AG09319 (cell line): ENCODE measurements at regions not wholly inside any gene's neighbourhood (a gene's known extent, or its start where the extent isn't known, plus 50 kb on each side); places are given as distances from the start of the nearest gene placed in this dataset.

ENCODE experiments used
- DNase-seq: peaks from one replicate; pipeline ENCODE4 v3.0.0-alpha.2; 2010; ENCODE audit warnings: low read depth; ENCODE audit errors: extremely low read depth
- TF ChIP-seq, protein P1 (sequence below): IDR thresholded peaks from 2 replicates; pipeline ENCODE4 v1.5.1; 2011; ENCODE audit warnings: low read depth, mild to moderate bottlenecking, inconsistent platforms, low read length, moderate library complexity

GRCh38 chr13:92976657-92977056 is 249.9 kb upstream of the GPC6 start:
- DNase-seq, result no peak
- TF ChIP-seq, protein P1, sequence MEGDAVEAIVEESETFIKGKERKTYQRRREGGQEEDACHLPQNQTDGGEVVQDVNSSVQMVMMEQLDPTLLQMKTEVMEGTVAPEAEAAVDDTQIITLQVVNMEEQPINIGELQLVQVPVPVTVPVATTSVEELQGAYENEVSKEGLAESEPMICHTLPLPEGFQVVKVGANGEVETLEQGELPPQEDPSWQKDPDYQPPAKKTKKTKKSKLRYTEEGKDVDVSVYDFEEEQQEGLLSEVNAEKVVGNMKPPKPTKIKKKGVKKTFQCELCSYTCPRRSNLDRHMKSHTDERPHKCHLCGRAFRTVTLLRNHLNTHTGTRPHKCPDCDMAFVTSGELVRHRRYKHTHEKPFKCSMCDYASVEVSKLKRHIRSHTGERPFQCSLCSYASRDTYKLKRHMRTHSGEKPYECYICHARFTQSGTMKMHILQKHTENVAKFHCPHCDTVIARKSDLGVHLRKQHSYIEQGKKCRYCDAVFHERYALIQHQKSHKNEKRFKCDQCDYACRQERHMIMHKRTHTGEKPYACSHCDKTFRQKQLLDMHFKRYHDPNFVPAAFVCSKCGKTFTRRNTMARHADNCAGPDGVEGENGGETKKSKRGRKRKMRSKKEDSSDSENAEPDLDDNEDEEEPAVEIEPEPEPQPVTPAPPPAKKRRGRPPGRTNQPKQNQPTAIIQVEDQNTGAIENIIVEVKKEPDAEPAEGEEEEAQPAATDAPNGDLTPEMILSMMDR, result no peak

GRCh38 chr13:92984151-92984550 is 242.5 kb upstream of the GPC6 start:
- TF ChIP-seq, protein P1, result no peak
- no peak for DNase-seq

DNA sequence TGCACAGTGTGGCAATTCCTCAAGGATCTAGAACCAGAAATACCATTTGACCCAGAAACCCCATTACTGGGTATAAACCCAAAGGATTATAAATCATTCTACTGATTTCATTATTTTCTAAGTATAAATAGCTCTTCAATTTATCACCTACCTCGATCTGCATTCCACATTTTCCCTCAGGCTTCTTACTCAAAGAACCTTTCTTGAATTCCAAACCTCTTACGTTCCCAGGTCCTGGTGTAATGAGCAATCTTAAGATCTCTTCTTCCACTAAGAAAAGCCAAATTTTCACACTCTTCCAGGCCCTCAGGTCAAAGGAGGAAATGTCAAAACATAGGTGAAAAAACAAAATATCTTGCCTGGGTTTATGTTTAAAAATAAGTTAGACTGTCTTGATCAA is 237.3 kb upstream of the GPC6 start:
- TF ChIP-seq, protein P1, result no peak
- no peak for DNase-seq

DNA sequence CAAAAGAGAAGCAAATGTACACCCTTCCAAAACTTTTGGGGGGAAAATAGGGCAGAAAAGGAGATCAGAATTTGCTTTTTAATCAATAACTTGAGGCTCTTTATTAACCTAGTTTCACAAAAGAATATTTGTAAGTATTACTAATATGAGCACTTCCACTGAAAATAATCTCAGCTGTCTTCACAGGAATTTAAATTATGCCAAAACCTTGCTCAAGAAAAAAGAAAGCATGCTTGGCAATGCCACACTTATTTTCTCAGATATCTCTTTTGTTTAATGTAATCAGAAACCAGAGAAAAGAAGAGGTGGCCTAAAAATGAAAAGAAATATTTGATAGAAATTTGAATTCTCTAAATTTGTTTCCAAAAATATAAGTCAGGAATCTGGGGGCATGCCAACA is 234.9 kb upstream of the GPC6 start:
- no peak for DNase-seq
- TF ChIP-seq, protein P1, result no peak

DNA sequence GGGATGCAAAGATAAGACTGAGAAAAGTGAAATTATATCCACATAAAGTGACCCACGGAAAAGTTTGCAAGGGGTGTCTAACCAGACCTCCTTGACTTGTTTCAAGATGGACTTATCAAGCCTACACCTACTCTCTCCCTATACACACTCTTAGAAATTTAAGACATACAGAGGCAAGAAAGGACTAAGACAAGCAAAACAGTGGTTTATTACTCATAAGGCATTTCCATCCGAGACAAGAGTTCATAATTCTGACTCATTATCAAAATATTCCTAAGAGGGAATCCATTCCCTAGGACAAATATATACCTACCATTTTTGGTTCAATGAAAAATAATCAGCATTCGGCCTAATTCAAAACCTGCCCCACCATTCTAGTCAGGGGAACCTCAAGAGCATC is 232.6 kb upstream of the GPC6 start:
- TF ChIP-seq, protein P1, result no peak
- no peak for DNase-seq

DNA sequence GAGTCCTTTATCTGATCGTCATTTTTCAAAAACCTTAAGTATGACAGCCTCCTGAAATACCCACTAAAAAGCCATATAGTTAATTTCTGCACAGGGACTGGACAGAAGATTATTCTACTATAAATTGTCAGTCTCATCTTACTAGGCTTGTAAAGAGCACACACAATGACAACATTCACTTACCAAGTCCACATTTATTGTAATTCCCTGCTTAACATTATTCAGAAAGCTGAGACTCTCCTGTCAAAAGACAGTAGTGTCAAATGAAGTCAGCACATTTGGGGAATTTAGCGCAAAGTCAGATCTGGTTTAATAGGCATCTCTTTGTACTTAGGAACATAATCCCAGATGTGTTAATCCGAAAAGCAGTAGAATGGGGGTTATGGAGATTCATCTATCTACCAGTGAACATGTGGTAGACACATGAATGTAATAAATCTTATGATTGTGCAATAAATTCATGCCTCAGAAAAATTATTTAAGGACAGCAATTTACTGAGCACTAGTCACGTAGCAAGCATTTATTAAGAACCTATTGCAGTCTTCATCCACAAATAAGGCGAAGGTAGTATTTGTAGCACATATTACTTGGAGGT is 224.6 kb upstream of the GPC6 start:
- TF ChIP-seq, protein P1, result no peak
- DNase-seq, result no peak

GRCh38 chr13:93003531-93003930 is 223.1 kb upstream of the GPC6 start:
- TF ChIP-seq, protein P1, result no peak

More at GRCh38 chr13:93003531-93003930, 223.1 kb upstream of the GPC6 start:
- DNase-seq, result no peak
